PC-9 (cell line): ENCODE measurements at regions not wholly inside any gene's neighbourhood (a gene's known extent, or its start where the extent isn't known, plus 50 kb on each side); places are given as distances from the start of the nearest gene placed in this dataset.

Experiments used
- BruUV-seq: library from RNA; stranded (reverse); fragments of 400-500 nt; replicated peaks from 2 replicates; lab custom pipeline; 2021; lab: Mats Ljungman, UMichigan
- CTCF ChIA-PET: fragments of 300-600 bp; sonication (Branson Sonifier 250); formaldehyde crosslinking; loops from one replicate; lab custom pipeline; 2022; ENCODE audit warnings: antibody characterized with exemption; lab: Charles Lee
- POLR2A ChIA-PET: fragments of 300-600 bp; sonication (Branson Sonifier 250); formaldehyde crosslinking; loops from one replicate; lab custom pipeline; 2022; ENCODE audit warnings: antibody characterized with exemption; ENCODE audit not compliant: unreplicated experiment; lab: Charles Lee
- DNase-seq, 2 experiments: peaks; one replicate each; pipeline versions ENCODE4 v3.0.0 to v3.0.0-alpha.2; 2015 to 2022; ENCODE audit warnings: mixed read lengths in 1 of 2
- H2AFZ ChIP-seq: fragments of 200-600 bp; sonication (generic); 2 replicates; pipeline ENCODE4 v1.8.1; 2017; ENCODE audit warnings: antibody characterized with exemption
- H3F3A ChIP-seq: fragments of 200-600 bp; sonication (generic); 2 replicates; pipeline ENCODE4 v1.8.1; 2017; ENCODE audit warnings: antibody characterized with exemption, mild to moderate bottlenecking, low read depth; ENCODE audit not compliant: insufficient read depth
- H3K27ac ChIP-seq: fragments of 200-600 bp; sonication (generic); 2 replicates; pipeline ENCODE4 v1.6.1; 2016; ENCODE audit warnings: mixed run types
- H3K27me3 ChIP-seq: fragments of 200-600 bp; sonication (generic); 2 replicates; pipeline ENCODE4 v1.6.1; 2016; ENCODE audit warnings: low read depth, mixed run types; ENCODE audit not compliant: insufficient read depth
- H3K36me3 ChIP-seq: fragments of 200-600 bp; sonication (generic); 2 replicates; pipeline ENCODE4 v1.6.1; 2016; ENCODE audit warnings: low read depth, mixed run types
- H3K4me1 ChIP-seq: fragments of 200-600 bp; sonication (generic); replicated peaks from 2 replicates; pipeline ENCODE4 v1.6.1; 2016; ENCODE audit warnings: mixed run types; ENCODE audit not compliant: insufficient read depth
- H3K4me2 ChIP-seq: fragments of 200-600 bp; sonication (generic); 2 replicates; pipeline ENCODE4 v1.6.1; 2017; ENCODE audit warnings: mixed run types
- H3K4me3 ChIP-seq: fragments of 200-600 bp; sonication (generic); 2 replicates; pipeline ENCODE4 v1.6.1; 2016; ENCODE audit warnings: mixed run types
- H3K79me2 ChIP-seq: fragments of 200-600 bp; sonication (generic); 2 replicates; pipeline ENCODE4 v1.6.1; 2017; ENCODE audit warnings: low read depth, mixed run types
- H3K9me2 ChIP-seq: fragments of 200-600 bp; sonication (generic); 2 replicates; pipeline ENCODE4 v1.8.1; 2017; ENCODE audit warnings: mild to moderate bottlenecking; ENCODE audit not compliant: insufficient read depth
- H3K9me3 ChIP-seq: fragments of 200-600 bp; sonication (generic); 2 replicates; pipeline ENCODE4 v1.8.1; 2016; ENCODE audit warnings: low read depth; ENCODE audit not compliant: insufficient read depth
- H4K20me1 ChIP-seq: fragments of 200-600 bp; sonication (generic); 2 replicates; pipeline ENCODE4 v1.8.1; 2017; ENCODE audit not compliant: insufficient read depth
- CTCF ChIP-seq: fragments of 200-600 bp; sonication (generic); conservative IDR thresholded peaks from 2 replicates; pipeline ENCODE4 v1.6.1; 2017; ENCODE audit warnings: mixed run types, antibody characterized with exemption, mild to moderate bottlenecking, moderate library complexity
- EZH2 ChIP-seq: fragments of 200-600 bp; sonication (generic); IDR thresholded peaks from 2 replicates; pipeline ENCODE4 v1.8.0; 2017; ENCODE audit warnings: antibody characterized with exemption, low read depth
- intact Hi-C: fragments of 100-400 bp; cut with micrococcal nuclease; formaldehyde crosslinking; loops from one replicate; pipeline ENCODE4 v1.10.0; 2022; ENCODE audit not compliant: unreplicated experiment

- no peak for DNase-seq
- H3K4me1 ChIP-seq = no peaks in the 10 kb centered on the region
- H3K27me3 ChIP-seq = peaks cover 86% of the 10 kb centered on the region
- H3K79me2 ChIP-seq = no peaks in the 10 kb centered on the region
- no peaks in the 10 kb centered on the region for H4K20me1 ChIP-seq
- intact Hi-C loops = loop anchor here (2.0 to 10.0 kb wide), 2 partner anchors 16 to 126 kb away; no protein-coding TSS in a partner anchor
- H3K9me3 ChIP-seq = no peaks in the 10 kb centered on the region
- H3K27ac ChIP-seq = no peak overlapping the region
- no peaks in the 10 kb centered on the region for H3K36me3 ChIP-seq
- ChIA-PET CTCF (no interaction called here), POLR2A (interaction anchor here (0.6 kb wide), 1 partner anchor 17 kb away, joined by 3 read pairs; no protein-coding TSS in a partner anchor)
- no peaks in the 10 kb centered on the region for H3K9me2 ChIP-seq
- no TSS peak for BruUV-seq
- H3K4me3 ChIP-seq = no peak overlapping the region
- no peaks in the 10 kb centered on the region for H3F3A ChIP-seq
- TF ChIP-seq EZH2 (no peak), CTCF (no peak)
- H2AFZ ChIP-seq = no peak overlapping the region
- no peak overlapping the region for H3K4me2 ChIP-seq
Measured at GRCh38 chr2:238700506-238701340, 147.2 kb upstream of the TWIST2 start.

DNA sequence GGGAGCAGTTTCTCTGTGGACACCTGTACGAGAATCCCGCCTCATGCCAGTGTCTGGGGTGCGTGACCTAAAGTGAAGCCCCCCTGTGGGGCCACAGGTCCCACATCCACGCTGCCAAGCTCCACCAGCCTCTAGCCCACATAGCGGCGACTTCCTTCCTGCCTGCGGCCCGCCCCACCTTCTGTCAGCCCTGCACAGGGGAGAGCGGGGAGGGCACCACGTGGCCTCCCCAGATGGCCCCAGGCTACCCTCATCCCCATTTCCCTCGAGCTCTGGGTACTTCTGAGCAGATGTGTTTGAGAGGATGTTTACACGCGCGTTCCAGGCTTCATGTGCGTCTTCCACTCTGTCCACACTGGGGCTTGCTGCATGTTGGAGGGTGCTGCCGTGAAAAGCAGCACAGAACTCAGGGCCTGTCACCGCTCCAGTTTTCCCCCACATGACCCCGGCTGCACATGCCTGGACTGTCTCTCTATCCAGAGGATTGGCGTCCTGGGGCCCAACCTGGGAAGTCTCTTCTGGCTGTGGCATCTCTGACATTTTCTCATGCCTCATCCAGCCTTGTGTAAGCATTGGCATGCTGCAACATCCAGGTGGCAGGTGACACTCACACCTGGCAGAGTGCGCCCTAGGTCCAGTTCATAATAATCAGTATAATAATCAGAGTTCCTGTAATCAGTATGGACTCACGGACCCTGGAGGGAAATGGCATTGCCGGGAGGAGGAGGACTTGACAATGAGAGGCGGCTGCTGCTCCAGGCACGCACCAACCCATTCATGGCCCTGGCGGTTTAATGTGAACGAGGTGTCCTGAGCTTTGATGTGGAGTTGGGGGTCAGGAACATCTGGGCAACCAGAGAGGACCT, 146.3 kb upstream of the TWIST2 start:
- H3K27me3 ChIP-seq = peaks cover 78% of the 10 kb centered on the region
- intact Hi-C loops = loop anchor here (2.0 to 10.0 kb wide), 2 partner anchors 17 to 127 kb away; no protein-coding TSS in a partner anchor
- H3K36me3 ChIP-seq = no peaks in the 10 kb centered on the region
- H3K9me2 ChIP-seq = no peaks in the 10 kb centered on the region
- no peak overlapping the region for H3K4me2 ChIP-seq
- no peaks in the 10 kb centered on the region for H3K4me1 ChIP-seq
- H3K79me2 ChIP-seq = no peaks in the 10 kb centered on the region
- DNase-seq = no peak
- CTCF ChIA-PET = no interaction called here
- no peak overlapping the region for H2AFZ ChIP-seq
- no peaks in the 10 kb centered on the region for H3F3A ChIP-seq
- H4K20me1 ChIP-seq = no peaks in the 10 kb centered on the region
- POLR2A ChIA-PET = no interaction called here
- H3K9me3 ChIP-seq = no peaks in the 10 kb centered on the region
- BruUV-seq = no TSS peak
- H3K4me3 ChIP-seq = no peak overlapping the region
- H3K27ac ChIP-seq = no peak overlapping the region
- no peak for TF ChIP-seq CTCF
- no peak for TF ChIP-seq EZH2

DNA sequence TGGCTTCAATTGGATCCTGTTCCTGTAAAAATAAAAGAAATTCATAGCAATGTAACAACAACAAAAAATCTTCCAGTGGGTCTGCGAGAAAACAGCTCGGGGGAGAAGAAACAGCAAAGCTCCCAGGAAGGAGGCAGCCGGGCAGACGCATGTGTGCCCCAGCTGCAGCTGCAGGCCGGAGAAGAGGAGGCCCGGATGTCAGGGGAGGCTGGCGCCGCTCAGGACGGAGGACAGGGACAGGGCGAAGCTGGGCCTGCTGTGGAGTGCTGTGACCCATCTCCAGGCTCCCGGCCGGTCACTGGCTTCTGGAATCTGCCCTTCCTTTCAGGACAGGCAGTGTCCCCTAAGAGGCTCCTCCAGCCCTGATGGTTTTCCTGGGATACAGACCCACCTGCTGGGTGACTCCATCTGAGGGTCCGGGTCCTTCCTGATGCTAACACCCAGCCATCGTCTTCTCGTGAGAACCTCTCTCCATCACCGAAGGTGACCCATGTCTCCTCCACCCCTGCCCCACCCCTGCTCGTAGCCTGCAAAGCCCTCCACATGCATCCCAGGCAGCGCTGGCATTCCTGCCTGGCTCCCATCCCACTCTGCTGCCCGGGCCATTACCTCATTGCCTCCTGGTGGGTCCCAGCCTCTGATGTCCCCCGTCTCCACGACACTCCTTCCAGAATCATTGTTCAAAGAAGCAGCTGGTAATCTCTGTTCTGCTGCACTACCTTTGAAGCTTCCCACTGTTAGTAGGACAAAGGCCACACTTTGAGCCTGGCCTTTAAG, 145.4 kb upstream of the TWIST2 start:
- no peak for TF ChIP-seq CTCF
- no peak for TF ChIP-seq EZH2
- Histone ChIP-seq H2AFZ (no peak overlapping the region), H3K9me2 (no peaks in the 10 kb centered on the region), H3K27me3 (peaks cover 69% of the 10 kb centered on the region), H3K79me2 (no peaks in the 10 kb centered on the region), H3K36me3 (no peaks in the 10 kb centered on the region), H3K4me2 (no peak overlapping the region), H4K20me1 (no peaks in the 10 kb centered on the region), H3F3A (no peaks in the 10 kb centered on the region), H3K9me3 (no peaks in the 10 kb centered on the region), H3K27ac (no peak overlapping the region), H3K4me1 (no peaks in the 10 kb centered on the region), H3K4me3 (no peak overlapping the region)
- DNase-seq = no peak
- intact Hi-C loops = loop anchor here (10.0 kb wide), 1 partner anchor 128 kb away; no protein-coding TSS in a partner anchor
- CTCF ChIA-PET = interaction anchor here (0.5 kb wide), 1 partner anchor 440 kb away, joined by 3 read pairs; no protein-coding TSS in a partner anchor
- POLR2A ChIA-PET = no interaction called here
- no TSS peak for BruUV-seq
